ENCODE measurements at regions not wholly inside any gene's neighbourhood (a gene's known extent, or its start where the extent isn't known, plus 50 kb on each side); places are given as distances from the start of the nearest gene placed in this dataset.

DNA sequence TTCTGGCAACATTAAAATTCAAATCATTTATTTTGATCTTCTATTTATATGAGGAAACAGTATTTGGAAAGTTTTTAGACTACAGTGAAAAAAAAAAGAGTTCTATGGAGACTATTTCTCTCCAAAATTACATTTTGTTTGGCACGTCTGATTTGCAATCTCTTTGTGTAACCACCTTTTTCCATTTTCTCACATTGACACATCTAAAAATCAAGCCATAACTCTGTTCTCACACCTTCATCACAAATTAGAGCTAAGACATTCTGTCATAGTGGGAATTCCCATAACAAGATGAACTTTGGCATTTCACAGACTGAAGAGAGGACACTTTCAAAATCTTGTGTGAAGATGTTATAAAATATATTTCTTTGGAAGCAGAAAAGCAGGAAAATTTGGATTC is 468.9 kb downstream of the GRIA2 start:
- TF ChIP-seq POLR2A (IDR thresholded peaks at IDR 0.05): no peak
- TF ChIP-seq, protein P1, sequence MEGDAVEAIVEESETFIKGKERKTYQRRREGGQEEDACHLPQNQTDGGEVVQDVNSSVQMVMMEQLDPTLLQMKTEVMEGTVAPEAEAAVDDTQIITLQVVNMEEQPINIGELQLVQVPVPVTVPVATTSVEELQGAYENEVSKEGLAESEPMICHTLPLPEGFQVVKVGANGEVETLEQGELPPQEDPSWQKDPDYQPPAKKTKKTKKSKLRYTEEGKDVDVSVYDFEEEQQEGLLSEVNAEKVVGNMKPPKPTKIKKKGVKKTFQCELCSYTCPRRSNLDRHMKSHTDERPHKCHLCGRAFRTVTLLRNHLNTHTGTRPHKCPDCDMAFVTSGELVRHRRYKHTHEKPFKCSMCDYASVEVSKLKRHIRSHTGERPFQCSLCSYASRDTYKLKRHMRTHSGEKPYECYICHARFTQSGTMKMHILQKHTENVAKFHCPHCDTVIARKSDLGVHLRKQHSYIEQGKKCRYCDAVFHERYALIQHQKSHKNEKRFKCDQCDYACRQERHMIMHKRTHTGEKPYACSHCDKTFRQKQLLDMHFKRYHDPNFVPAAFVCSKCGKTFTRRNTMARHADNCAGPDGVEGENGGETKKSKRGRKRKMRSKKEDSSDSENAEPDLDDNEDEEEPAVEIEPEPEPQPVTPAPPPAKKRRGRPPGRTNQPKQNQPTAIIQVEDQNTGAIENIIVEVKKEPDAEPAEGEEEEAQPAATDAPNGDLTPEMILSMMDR (IDR thresholded peaks at IDR 0.05): no peak

Measured in esophagus squamous epithelium (tissue), 4 donors.